Keratinocyte (primary cell): ENCODE measurements at regions not wholly inside any gene's neighbourhood (a gene's known extent, or its start where the extent isn't known, plus 50 kb on each side); places are given as distances from the start of the nearest gene placed in this dataset.

Experiments used
- DNase-seq: peaks from one replicate; pipeline ENCODE4 v3.0.0-alpha.2; 2011; ENCODE audit warnings: low read depth, missing footprints, low spot score
- FAIRE-seq: peaks from 2 replicates; lab custom pipeline; 2011; peaks lifted over from hg19 to GRCh38; lab: Jason Lieb, UNC
- H2AFZ ChIP-seq: 2 replicates; pipeline ENCODE4 v1.6.0; 2012; ENCODE audit warnings: low read length, control low read depth, inconsistent platforms; ENCODE audit not compliant: control insufficient read depth
- H3K27ac ChIP-seq: 2 replicates; pipeline ENCODE4 v1.5.1; 2011; ENCODE audit warnings: low read length; ENCODE audit not compliant: control insufficient read depth, insufficient read depth
- H3K27me3 ChIP-seq: 3 replicates; pipeline ENCODE4 v1.6.0; 2011; ENCODE audit warnings: low read length; ENCODE audit not compliant: control insufficient read depth, insufficient read depth; ENCODE audit errors: extremely low read depth
- H3K36me3 ChIP-seq, 2 experiments: 2 replicates in 1 of 2; 3 replicates in 1 of 2; pipeline ENCODE4 v1.5.1; 2011; ENCODE audit warnings: low read length in 2 of 2, mild to moderate bottlenecking in 1 of 2; ENCODE audit not compliant: control insufficient read depth in 2 of 2, insufficient read depth in 2 of 2; ENCODE audit errors: extremely low read depth in 1 of 2
- H3K4me1 ChIP-seq: 3 replicates; pipeline ENCODE4 v1.5.1; 2011; ENCODE audit warnings: low read length; ENCODE audit not compliant: control insufficient read depth, insufficient read depth; ENCODE audit errors: extremely low read depth
- H3K4me2 ChIP-seq: 3 replicates; pipeline ENCODE4 v1.6.0; 2011; ENCODE audit warnings: low read depth, low read length; ENCODE audit not compliant: control insufficient read depth, insufficient read depth; ENCODE audit errors: extremely low read depth
- H3K4me3 ChIP-seq, 3 experiments: fragments of 200-600 bp in 1 of 3; sonication (generic) in 1 of 3; 2 replicates in 2 of 3; 3 replicates in 1 of 3; pipeline ENCODE4 v1.5.1; 2011 to 2016; ENCODE audit warnings: low read length in 3 of 3, mild to moderate bottlenecking in 3 of 3, control low read depth in 2 of 3, inconsistent platforms in 1 of 3, low read depth in 1 of 3, mixed read lengths in 1 of 3, mixed run types in 1 of 3, moderate library complexity in 1 of 3; ENCODE audit not compliant: control insufficient read depth in 2 of 3, insufficient read depth in 2 of 3; ENCODE audit errors: extremely low read depth in 1 of 3
- H3K79me2 ChIP-seq: 2 replicates; pipeline ENCODE4 v1.6.0; 2012; ENCODE audit warnings: low read length; ENCODE audit not compliant: control insufficient read depth, insufficient read depth
- H3K9ac ChIP-seq: 3 replicates; pipeline ENCODE4 v1.6.0; 2011; ENCODE audit warnings: low read length; ENCODE audit not compliant: control insufficient read depth, insufficient read depth; ENCODE audit errors: extremely low read depth
- H3K9me1 ChIP-seq: 3 replicates; pipeline ENCODE4 v1.6.0; 2011; ENCODE audit warnings: low read length; ENCODE audit not compliant: control insufficient read depth, insufficient read depth; ENCODE audit errors: extremely low read depth
- H3K9me3 ChIP-seq: 2 replicates; pipeline ENCODE4 v1.5.1; 2012; ENCODE audit warnings: low read depth, low read length; ENCODE audit not compliant: control insufficient read depth
- H4K20me1 ChIP-seq: 3 replicates; pipeline ENCODE4 v1.6.0; 2011; ENCODE audit warnings: low read length; ENCODE audit not compliant: control insufficient read depth, insufficient read depth; ENCODE audit errors: extremely low read depth
- CTCF ChIP-seq, 3 experiments: IDR thresholded peaks in 1 of 3; conservative IDR thresholded peaks in 1 of 3; optimal IDR thresholded peaks in 1 of 3; 2 replicates in 2 of 3; 3 replicates in 1 of 3; pipeline versions ENCODE3 to v1.5.1; 2011; ENCODE audit warnings: low read length in 3 of 3, mild to moderate bottlenecking in 3 of 3, moderate library complexity in 2 of 3, control low read depth in 1 of 3, inconsistent platforms in 1 of 3; ENCODE audit not compliant: insufficient read depth in 2 of 3; ENCODE audit errors: extremely low read depth in 1 of 3
- EZH2 ChIP-seq: IDR thresholded peaks from one replicate; pipeline ENCODE4 v1.6.1; 2012; ENCODE audit warnings: inconsistent platforms, mild to moderate bottlenecking, low read length, moderate library complexity
- dilution Hi-C: fragments of 300-500 bp; cut with MboI; formaldehyde crosslinking; loops from one replicate; pipeline ENCODE4 v1.7.0; 2020; ENCODE audit warnings: low sequenced_read_pairs; ENCODE audit not compliant: extremely low pct_ligation_motif_present

DNA sequence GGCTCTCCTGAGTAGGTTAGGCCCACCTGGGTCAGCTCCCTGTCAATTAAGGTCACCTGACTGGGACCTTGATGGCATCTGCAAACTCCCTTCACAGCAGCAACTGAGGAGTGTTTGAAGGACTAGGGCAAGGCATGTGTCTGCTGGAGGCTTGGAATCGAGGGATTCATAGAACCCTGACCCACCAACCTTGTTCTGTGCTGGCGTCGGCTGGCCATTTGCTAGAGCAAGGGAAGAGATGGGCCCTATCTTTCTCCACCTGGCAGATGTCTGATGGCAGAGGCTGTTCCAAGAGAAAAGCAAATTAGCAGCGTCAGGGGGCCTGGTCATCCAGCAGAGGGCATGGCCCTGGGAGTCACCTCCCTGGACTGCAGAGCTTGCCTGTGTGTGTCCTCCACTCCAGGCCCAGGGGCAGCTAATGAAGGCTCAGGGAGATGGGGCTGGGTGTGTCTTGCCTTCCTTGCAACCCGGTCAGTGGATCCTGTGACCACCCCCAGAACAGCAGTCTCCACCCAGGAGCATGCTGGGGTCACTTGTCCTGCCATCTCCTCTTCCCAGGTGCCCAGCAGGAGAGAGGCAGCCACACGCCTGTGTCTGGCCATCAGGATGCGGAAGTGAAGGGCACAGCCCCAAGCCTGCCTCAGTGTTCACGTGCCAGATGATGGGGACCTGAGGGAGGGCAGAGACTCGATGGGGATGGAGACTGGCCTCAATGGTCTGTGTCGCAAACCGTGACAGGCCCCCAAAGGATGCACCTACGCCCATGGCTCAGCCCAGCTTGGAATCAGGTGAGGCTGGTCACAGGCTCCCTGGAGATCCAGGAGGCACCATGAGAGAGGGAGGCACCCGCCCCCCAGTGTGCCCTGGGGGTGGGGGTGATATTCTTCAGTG, 53.9 kb downstream of the BARX1 start:
- no peak for DNase-seq

DNA sequence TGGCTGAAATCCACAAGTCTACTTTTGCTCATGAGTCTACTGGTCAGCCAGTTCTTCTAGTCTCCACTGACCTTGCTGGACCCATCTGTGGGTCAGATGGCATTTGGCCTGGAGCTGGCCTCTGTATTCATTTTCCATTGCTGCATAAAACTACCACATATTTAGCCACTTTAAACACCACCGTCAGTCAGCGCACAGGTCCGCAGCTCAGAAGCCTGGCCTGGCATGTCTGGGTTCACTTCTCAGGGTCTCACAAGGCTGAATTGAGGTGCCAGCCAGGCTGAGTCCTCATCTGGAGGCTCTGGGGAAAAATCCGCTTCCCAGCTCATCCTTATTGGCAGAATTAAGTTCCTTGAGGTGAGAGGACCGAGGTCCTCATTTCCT, 54.7 kb downstream of the BARX1 start:
- Histone ChIP-seq H3K9me1 (no peaks in the 10 kb centered on the region), H3K9me3 (no peaks in the 10 kb centered on the region), H3K9ac (no peak overlapping the region), H3K79me2 (no peaks in the 10 kb centered on the region), H3K27me3 (no peaks in the 10 kb centered on the region), H3K36me3 (no peaks in the 10 kb centered on the region), H3K4me1 (no peaks in the 10 kb centered on the region), H4K20me1 (no peaks in the 10 kb centered on the region), H2AFZ (no peak overlapping the region), H3K4me3 (no peak overlapping the region), H3K4me2 (no peak overlapping the region), H3K27ac (no peak overlapping the region)
- TF ChIP-seq EZH2 (no peak), CTCF (optimal IDR thresholded peaks at IDR 0.05 in 1 of 3, IDR thresholded peaks at IDR 0.05 in 1 of 3, conservative IDR thresholded peaks at IDR 0.05 in 1 of 3; ENCODE audit: extremely low read depth in 1 of 3, insufficient read depth in 2 of 3, low read length in 3 of 3) (no peak)
- FAIRE-seq (no peak), DNase-seq (no peak)
- dilution Hi-C loops, result no loop called here

More for the DNA sequence above, 53.9 kb downstream of the BARX1 start:
- Histone ChIP-seq H3K9me3 (no peaks in the 10 kb centered on the region), H2AFZ (no peak overlapping the region), H3K27ac (no peak overlapping the region), H3K79me2 (no peaks in the 10 kb centered on the region), H3K4me2 (no peak overlapping the region), H3K4me1 (no peaks in the 10 kb centered on the region), H3K9me1 (no peaks in the 10 kb centered on the region), H3K4me3 (no peak overlapping the region), H3K36me3 (no peaks in the 10 kb centered on the region), H4K20me1 (no peaks in the 10 kb centered on the region), H3K27me3 (no peaks in the 10 kb centered on the region), H3K9ac (no peak overlapping the region)
- TF ChIP-seq EZH2 (no peak), CTCF (optimal IDR thresholded peaks at IDR 0.05 in 1 of 3, IDR thresholded peaks at IDR 0.05 in 1 of 3, conservative IDR thresholded peaks at IDR 0.05 in 1 of 3; ENCODE audit: extremely low read depth in 1 of 3, insufficient read depth in 2 of 3, low read length in 3 of 3) (no peak)
- no peak for FAIRE-seq
- dilution Hi-C loops, result no loop called here
